GM23248 (cell line): ENCODE measurements at regions not wholly inside any gene's neighbourhood (a gene's known extent, or its start where the extent isn't known, plus 50 kb on each side); places are given as distances from the start of the nearest gene placed in this dataset.

ENCODE experiments used
- EZH2 ChIP-seq: fragments of 200-600 bp; sonication (generic); IDR thresholded peaks from 2 replicates; pipeline ENCODE4 v1.6.1; 2018; ENCODE audit warnings: antibody characterized with exemption, mild to moderate bottlenecking; ENCODE audit not compliant: insufficient read depth, poor library complexity, severe bottlenecking
- EZH2phosphoT487 ChIP-seq: fragments of 200-600 bp; sonication (generic); IDR thresholded peaks from 2 replicates; pipeline ENCODE4 v1.6.1; 2018; ENCODE audit warnings: antibody characterized with exemption, moderate library complexity, mild to moderate bottlenecking, low read depth; ENCODE audit not compliant: insufficient read depth

GRCh38 chr10:128268015-128268722, 141.9 kb upstream of the MKI67 start:
- TF ChIP-seq EZH2 = no peak
- TF ChIP-seq EZH2phosphoT487 = no peak
